Panc1 (cell line): ENCODE measurements at regions not wholly inside any gene's neighbourhood (a gene's known extent, or its start where the extent isn't known, plus 50 kb on each side); places are given as distances from the start of the nearest gene placed in this dataset.

Experiments used
- POLR2AphosphoS5 ChIP-seq: IDR thresholded peaks from 2 replicates; pipeline ENCODE4 v1.6.1; 2012; ENCODE audit warnings: mild to moderate bottlenecking, low read depth, low read length, moderate library complexity
- SIN3A ChIP-seq: IDR thresholded peaks from 2 replicates; pipeline ENCODE4 v1.6.1; 2012; ENCODE audit warnings: low read depth, mild to moderate bottlenecking, low read length, moderate library complexity, borderline replicate concordance; ENCODE audit not compliant: insufficient read depth
- TCF7L2 ChIP-seq: IDR thresholded peaks from 2 replicates; pipeline ENCODE4 v1.6.1; 2011; ENCODE audit warnings: mild to moderate bottlenecking, low read depth, low read length, inconsistent platforms
- TF ChIP-seq, protein P1 (sequence below): fragments of 450-650 bp; IDR thresholded peaks from 2 replicates; pipeline ENCODE4 v1.5.1; 2017; ENCODE audit warnings: mild to moderate bottlenecking

- TF ChIP-seq, protein P1, sequence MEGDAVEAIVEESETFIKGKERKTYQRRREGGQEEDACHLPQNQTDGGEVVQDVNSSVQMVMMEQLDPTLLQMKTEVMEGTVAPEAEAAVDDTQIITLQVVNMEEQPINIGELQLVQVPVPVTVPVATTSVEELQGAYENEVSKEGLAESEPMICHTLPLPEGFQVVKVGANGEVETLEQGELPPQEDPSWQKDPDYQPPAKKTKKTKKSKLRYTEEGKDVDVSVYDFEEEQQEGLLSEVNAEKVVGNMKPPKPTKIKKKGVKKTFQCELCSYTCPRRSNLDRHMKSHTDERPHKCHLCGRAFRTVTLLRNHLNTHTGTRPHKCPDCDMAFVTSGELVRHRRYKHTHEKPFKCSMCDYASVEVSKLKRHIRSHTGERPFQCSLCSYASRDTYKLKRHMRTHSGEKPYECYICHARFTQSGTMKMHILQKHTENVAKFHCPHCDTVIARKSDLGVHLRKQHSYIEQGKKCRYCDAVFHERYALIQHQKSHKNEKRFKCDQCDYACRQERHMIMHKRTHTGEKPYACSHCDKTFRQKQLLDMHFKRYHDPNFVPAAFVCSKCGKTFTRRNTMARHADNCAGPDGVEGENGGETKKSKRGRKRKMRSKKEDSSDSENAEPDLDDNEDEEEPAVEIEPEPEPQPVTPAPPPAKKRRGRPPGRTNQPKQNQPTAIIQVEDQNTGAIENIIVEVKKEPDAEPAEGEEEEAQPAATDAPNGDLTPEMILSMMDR, result no peak
- no peak for TF ChIP-seq TCF7L2
- no peak for TF ChIP-seq POLR2AphosphoS5
- no peak for TF ChIP-seq SIN3A
Observed at GRCh38 chr13:47829690-47830089, 171.4 kb downstream of the SUCLA2 start.
